CD14-positive monocyte (primary cell): ENCODE measurements at regions not wholly inside any gene's neighbourhood (a gene's known extent, or its start where the extent isn't known, plus 50 kb on each side); places are given as distances from the start of the nearest gene placed in this dataset.

Experiments
- DNase-seq, 3 donors: peaks; one replicate each; pipeline ENCODE4 v3.0.0-alpha.2; 2011 to 2022
- H2AFZ ChIP-seq: 2 replicates; pipeline ENCODE4 v1.6.0; 2012; ENCODE audit warnings: mild to moderate bottlenecking, low read depth, low read length, inconsistent platforms; ENCODE audit not compliant: insufficient read depth, poor library complexity, severe bottlenecking
- H3K27ac ChIP-seq, 2 donors: 1 replicate in 1 of 2; 2 replicates in 1 of 2; pipeline ENCODE4 v1.5.1; 2012 to 2013; ENCODE audit warnings: low read length in 2 of 2, control low read depth in 1 of 2, inconsistent platforms in 1 of 2, low read depth in 1 of 2, mild to moderate bottlenecking in 1 of 2
- H3K27me3 ChIP-seq, 2 donors: one replicate each; pipeline versions ENCODE4 v1.6.0 to v1.6.1; 2011 to 2013; ENCODE audit warnings: low read length in 2 of 2; ENCODE audit not compliant: control insufficient read depth in 2 of 2, insufficient read depth in 2 of 2
- H3K36me3 ChIP-seq, 2 donors: replicated peaks in 1 of 2; 1 replicate in 1 of 2; 2 replicates in 1 of 2; pipeline versions ENCODE4 v1.5.1 to v1.6.1; 2012 to 2013; ENCODE audit warnings: low read length in 2 of 2, control low read depth in 1 of 2, inconsistent platforms in 1 of 2, mild to moderate bottlenecking in 1 of 2; ENCODE audit not compliant: insufficient read depth in 2 of 2, control insufficient read depth in 1 of 2
- H3K4me1 ChIP-seq, 2 donors: 1 replicate in 1 of 2; 2 replicates in 1 of 2; pipeline versions ENCODE4 v1.5.1 to v1.6.1; 2012 to 2013; ENCODE audit warnings: low read length in 2 of 2, control low read depth in 1 of 2, inconsistent platforms in 1 of 2, mild to moderate bottlenecking in 1 of 2, moderate library complexity in 1 of 2; ENCODE audit not compliant: insufficient read depth in 2 of 2, control insufficient read depth in 1 of 2
- H3K4me2 ChIP-seq: replicated peaks from 2 replicates; pipeline ENCODE3; 2012; ENCODE audit warnings: low read length, moderate library complexity, mild to moderate bottlenecking; ENCODE audit not compliant: poor library complexity, severe bottlenecking; ENCODE audit errors: extremely low read depth
- H3K4me3 ChIP-seq, 3 experiments: fragments of 200-600 bp in 1 of 3; sonication (generic) in 1 of 3; replicated peaks in 1 of 3; 1 replicate in 2 of 3; 2 replicates in 1 of 3; pipeline ENCODE4 v1.5.1; 2011 to 2013; ENCODE audit warnings: low read length in 3 of 3, mild to moderate bottlenecking in 3 of 3, control low read depth in 2 of 3, low read depth in 2 of 3, inconsistent platforms in 1 of 3, moderate library complexity in 1 of 3
- H3K79me2 ChIP-seq: 2 replicates; pipeline ENCODE4 v1.6.0; 2012; ENCODE audit warnings: mild to moderate bottlenecking, control low read depth, inconsistent platforms, low read length, moderate library complexity; ENCODE audit not compliant: insufficient read depth
- H3K9ac ChIP-seq: 2 replicates; pipeline ENCODE4 v1.6.0; 2017; ENCODE audit warnings: low read length, mild to moderate bottlenecking; ENCODE audit not compliant: insufficient read depth, poor library complexity, severe bottlenecking
- H3K9me3 ChIP-seq, 2 donors: replicated peaks in 1 of 2; 1 replicate in 1 of 2; 2 replicates in 1 of 2; pipeline versions ENCODE4 v1.5.1 to v1.6.1; 2012 to 2013; ENCODE audit warnings: low read length in 2 of 2, control low read depth in 1 of 2; ENCODE audit not compliant: control insufficient read depth in 1 of 2, insufficient read depth in 1 of 2
- H4K20me1 ChIP-seq: 2 replicates; pipeline ENCODE4 v1.6.0; 2012; ENCODE audit warnings: mild to moderate bottlenecking, low read length, control low read depth, moderate library complexity; ENCODE audit not compliant: insufficient read depth
- H3K27ac Mint-ChIP-seq, 7 donors: one replicate each; pipeline ENCODE4 v1.8.0; 2020; ENCODE audit warnings: mild to moderate bottlenecking in 7 of 7, mixed read lengths in 7 of 7, moderate library complexity in 6 of 7, inconsistent platforms in 2 of 7
- H3K27me3 Mint-ChIP-seq, 3 donors: one replicate each; pipeline ENCODE4 v1.8.0; 2021 to 2022; ENCODE audit warnings: low read depth in 3 of 3, mild to moderate bottlenecking in 3 of 3, mixed read lengths in 3 of 3, moderate library complexity in 3 of 3, inconsistent platforms in 1 of 3
- H3K36me3 Mint-ChIP-seq, 2 donors: one replicate each; pipeline ENCODE4 v1.8.0; 2020; ENCODE audit warnings: mixed read lengths in 2 of 2, inconsistent platforms in 1 of 2, mild to moderate bottlenecking in 1 of 2
- H3K4me1 Mint-ChIP-seq: one replicate; pipeline ENCODE4 v1.8.0; 2020; ENCODE audit warnings: mild to moderate bottlenecking, mixed read lengths
- H3K4me3 Mint-ChIP-seq, 2 donors: one replicate each; pipeline ENCODE4 v1.8.0; 2020; ENCODE audit warnings: mild to moderate bottlenecking in 2 of 2, mixed read lengths in 2 of 2, moderate library complexity in 1 of 2
- H3K9me3 Mint-ChIP-seq, 7 donors: one replicate each; pipeline ENCODE4 v1.8.0; 2020 to 2022; ENCODE audit warnings: mixed read lengths in 7 of 7, mild to moderate bottlenecking in 6 of 7, moderate library complexity in 6 of 7, inconsistent platforms in 2 of 7
- CTCF ChIP-seq: fragments of 200-600 bp; IDR thresholded peaks from one replicate; pipeline ENCODE4 v1.8.0; 2022; ENCODE audit warnings: antibody characterized with exemption, mild to moderate bottlenecking
- WGBS: methylation state at CpG from one replicate; pipeline ENCODE4 v1.1.5; 2013; ENCODE audit warnings: missing lambda C conversion rate; ENCODE audit not compliant: insufficient coverage; 5-methylcytosine and 5-hydroxymethylcytosine counted together
- intact Hi-C, 2 donors: fragments of 100-400 bp; cut with micrococcal nuclease; formaldehyde crosslinking; loops; one replicate each; pipeline versions ENCODE4 v1.15.0 to v1.15.1; 2023

GRCh38 chr7:25059576-25059975 lies 65.5 kb downstream of the CYCS start:
- H3K9me3 ChIP-seq = no peaks in the 10 kb centered on the region
- no peak overlapping the region for H3K4me2 ChIP-seq
- H3K27ac Mint-ChIP-seq = no peak overlapping the region
- no peak for DNase-seq
- H3K4me3 ChIP-seq = no peak overlapping the region
- H3K27me3 ChIP-seq = no peaks in the 10 kb centered on the region
- H3K36me3 Mint-ChIP-seq = no peaks in the 10 kb centered on the region
- intact Hi-C loops = no loop called here
- no peaks in the 10 kb centered on the region for H4K20me1 ChIP-seq
- H3K4me1 ChIP-seq = no peaks in the 10 kb centered on the region
- peaks cover 0 to 3% (median 0%) of the 10 kb centered on the region in 7 donors for H3K9me3 Mint-ChIP-seq
- no peaks in the 10 kb centered on the region for H3K79me2 ChIP-seq
- WGBS = 94% methylated on average over 6 of the region's 7 CpGs
- no peak overlapping the region for H3K4me3 Mint-ChIP-seq
- no peak overlapping the region for H2AFZ ChIP-seq
- H3K36me3 ChIP-seq = no peaks in the 10 kb centered on the region
- no peaks in the 10 kb centered on the region for H3K4me1 Mint-ChIP-seq
- H3K9ac ChIP-seq = no peak overlapping the region
- TF ChIP-seq CTCF = no peak
- no peak overlapping the region for H3K27ac ChIP-seq
- peaks cover 0 to 8% (median 4%) of the 10 kb centered on the region in 3 donors for H3K27me3 Mint-ChIP-seq

- H3K27ac ChIP-seq = no peak overlapping the region
- intact Hi-C loops = no loop called here
- no peaks in the 10 kb centered on the region for H3K4me1 ChIP-seq
- TF ChIP-seq CTCF = no peak
- no peaks in the 10 kb centered on the region for H3K36me3 Mint-ChIP-seq
- no peaks in the 10 kb centered on the region for H4K20me1 ChIP-seq
- H3K27ac Mint-ChIP-seq = no peak overlapping the region
- H3K79me2 ChIP-seq = no peaks in the 10 kb centered on the region
- H3K4me1 Mint-ChIP-seq = no peaks in the 10 kb centered on the region
- H3K4me3 Mint-ChIP-seq = no peak overlapping the region
- no peak overlapping the region for H3K4me2 ChIP-seq
- no CpG with 5 or more reads among the region's 4 CpGs for WGBS
- H3K27me3 ChIP-seq = no peaks in the 10 kb centered on the region
- H3K9me3 Mint-ChIP-seq = peaks cover 0 to 3% (median 0%) of the 10 kb centered on the region in 7 donors
- no peak overlapping the region for H3K9ac ChIP-seq
- H3K27me3 Mint-ChIP-seq = peaks cover 0 to 7% (median 4%) of the 10 kb centered on the region in 3 donors
- H3K36me3 ChIP-seq = no peaks in the 10 kb centered on the region
- H3K9me3 ChIP-seq = no peaks in the 10 kb centered on the region
- DNase-seq = no peak
- H2AFZ ChIP-seq = no peak overlapping the region
- H3K4me3 ChIP-seq = no peak overlapping the region
Measured at GRCh38 chr7:25056368-25056767, 68.7 kb downstream of the CYCS start.
